Activated CD8-positive, alpha-beta T cell treated with anti-CD3 and anti-CD28 coated beads for 36 hours (primary cell): ENCODE measurements at regions not wholly inside any gene's neighbourhood (a gene's known extent, or its start where the extent isn't known, plus 50 kb on each side); places are given as distances from the start of the nearest gene placed in this dataset.

Source experiments
- ATAC-seq: fragments of 200-7000 bp; cut with Tn5 transposase; one replicate; pipeline ENCODE4 v1.10.0; 2021; ENCODE audit warnings: mild to moderate bottlenecking, moderate library complexity
- CTCF ChIA-PET: fragments of 350-600 bp; sonication (Branson Sonifier 250); formaldehyde crosslinking; loops from one replicate; lab custom pipeline; 2021; ENCODE audit warnings: antibody characterized with exemption; lab: Charles Lee
- POLR2A ChIA-PET: fragments of 350-600 bp; sonication (Branson Sonifier 250); formaldehyde crosslinking; loops from one replicate; lab custom pipeline; 2021; ENCODE audit warnings: antibody characterized with exemption; lab: Charles Lee
- DNase-seq: peaks from one replicate; pipeline ENCODE4 v3.0.0-alpha.2; 2020
- H3K27ac Mint-ChIP-seq: one replicate; pipeline ENCODE4 v1.8.0; 2021; ENCODE audit warnings: mild to moderate bottlenecking, mixed read lengths
- H3K27me3 Mint-ChIP-seq: one replicate; pipeline ENCODE4 v1.8.0; 2021; ENCODE audit warnings: mixed read lengths
- H3K36me3 Mint-ChIP-seq: one replicate; pipeline ENCODE4 v1.8.0; 2021; ENCODE audit warnings: low read depth, mixed read lengths
- H3K4me1 Mint-ChIP-seq: one replicate; pipeline ENCODE4 v1.8.0; 2021; ENCODE audit warnings: low read depth, mixed read lengths
- H3K4me3 Mint-ChIP-seq: one replicate; pipeline ENCODE4 v1.8.0; 2021; ENCODE audit warnings: mild to moderate bottlenecking, moderate library complexity, mixed read lengths
- H3K9me3 Mint-ChIP-seq: one replicate; pipeline ENCODE4 v1.8.0; 2021; ENCODE audit warnings: mixed read lengths
- intact Hi-C: fragments of 100-400 bp; cut with micrococcal nuclease; formaldehyde crosslinking; loops from one replicate; pipeline ENCODE4 v1.10.0; 2022
- TF ChIP-seq, protein P1 (sequence below): fragments of 200-600 bp; IDR thresholded peaks from one replicate; pipeline ENCODE4 v1.8.0; 2022; ENCODE audit warnings: antibody characterized with exemption, mild to moderate bottlenecking

DNA sequence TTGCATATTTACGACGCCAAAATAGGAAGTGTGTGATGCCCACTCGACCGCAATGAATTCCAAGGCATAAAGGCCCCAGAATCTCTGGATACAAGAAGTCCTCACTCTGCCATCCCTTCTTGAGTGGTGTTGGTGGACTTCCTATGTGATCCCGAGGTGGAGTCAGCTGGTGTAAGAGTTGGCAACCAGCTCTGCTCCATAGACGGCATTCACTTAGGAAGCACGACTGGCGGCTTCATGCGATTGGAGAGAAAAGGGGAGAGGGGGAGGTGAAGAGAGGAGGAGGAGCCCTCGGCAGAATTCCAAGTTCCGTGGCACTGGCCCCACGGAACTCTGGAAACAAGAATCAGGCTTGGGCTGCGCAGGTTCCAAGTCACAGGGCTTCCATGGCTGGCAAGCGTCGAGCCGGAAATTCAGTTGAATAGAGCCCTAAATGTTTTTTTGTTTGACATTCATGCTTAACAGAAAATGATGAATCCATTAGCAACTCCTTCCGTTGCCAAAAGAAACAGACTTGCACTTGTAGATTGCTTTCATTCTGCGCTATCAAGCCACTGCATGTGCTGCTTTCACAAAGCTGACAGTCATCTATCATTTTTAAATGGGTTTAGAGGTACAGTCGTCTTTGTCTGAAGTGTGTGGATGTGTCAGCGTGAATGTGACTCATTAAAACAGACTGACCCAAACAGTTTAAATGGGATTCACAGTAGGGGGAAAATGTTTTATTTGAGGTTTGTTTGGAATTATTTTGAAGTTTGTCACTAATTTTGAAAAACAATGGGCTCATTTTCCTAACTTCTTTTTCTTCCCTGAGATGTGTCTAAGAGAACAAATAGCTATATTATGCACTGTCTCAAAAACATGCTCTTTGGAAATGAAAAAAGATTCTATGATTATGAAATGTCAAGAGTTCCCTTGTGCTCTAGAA is 428.3 kb upstream of the ATP11B start:
- no peak for DNase-seq
- POLR2A ChIA-PET = no interaction called here
- no peak for ATAC-seq

DNA sequence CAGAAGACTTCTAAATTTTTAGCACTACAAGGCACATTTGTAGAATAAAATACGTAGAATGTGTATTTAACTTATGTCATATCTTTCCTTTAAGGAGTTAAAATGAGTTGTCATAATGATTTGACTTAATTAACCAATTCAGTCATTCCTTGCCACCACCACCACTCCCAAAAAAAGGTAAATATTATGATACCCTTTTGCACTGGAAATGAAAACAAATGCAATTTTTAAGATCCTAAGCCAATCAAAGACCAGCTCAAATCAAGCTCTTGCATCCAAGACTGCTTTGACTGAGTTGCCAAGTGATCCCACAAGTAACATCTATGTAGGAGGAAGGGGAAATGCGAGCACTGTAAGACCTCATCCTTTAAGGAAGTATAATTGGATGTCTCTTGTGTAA is 426.6 kb upstream of the ATP11B start:
- DNase-seq (no peak), ATAC-seq (no peak)
- POLR2A ChIA-PET = no interaction called here
- CTCF ChIA-PET = no interaction called here
- Mint-ChIP-seq H3K27me3 (no peaks in the 10 kb centered on the region), H3K4me1 (no peaks in the 10 kb centered on the region), H3K4me3 (no peak overlapping the region), H3K9me3 (no peaks in the 10 kb centered on the region), H3K27ac (no peak overlapping the region), H3K36me3 (no peaks in the 10 kb centered on the region)
- intact Hi-C loops = no loop called here
- TF ChIP-seq, protein P1, sequence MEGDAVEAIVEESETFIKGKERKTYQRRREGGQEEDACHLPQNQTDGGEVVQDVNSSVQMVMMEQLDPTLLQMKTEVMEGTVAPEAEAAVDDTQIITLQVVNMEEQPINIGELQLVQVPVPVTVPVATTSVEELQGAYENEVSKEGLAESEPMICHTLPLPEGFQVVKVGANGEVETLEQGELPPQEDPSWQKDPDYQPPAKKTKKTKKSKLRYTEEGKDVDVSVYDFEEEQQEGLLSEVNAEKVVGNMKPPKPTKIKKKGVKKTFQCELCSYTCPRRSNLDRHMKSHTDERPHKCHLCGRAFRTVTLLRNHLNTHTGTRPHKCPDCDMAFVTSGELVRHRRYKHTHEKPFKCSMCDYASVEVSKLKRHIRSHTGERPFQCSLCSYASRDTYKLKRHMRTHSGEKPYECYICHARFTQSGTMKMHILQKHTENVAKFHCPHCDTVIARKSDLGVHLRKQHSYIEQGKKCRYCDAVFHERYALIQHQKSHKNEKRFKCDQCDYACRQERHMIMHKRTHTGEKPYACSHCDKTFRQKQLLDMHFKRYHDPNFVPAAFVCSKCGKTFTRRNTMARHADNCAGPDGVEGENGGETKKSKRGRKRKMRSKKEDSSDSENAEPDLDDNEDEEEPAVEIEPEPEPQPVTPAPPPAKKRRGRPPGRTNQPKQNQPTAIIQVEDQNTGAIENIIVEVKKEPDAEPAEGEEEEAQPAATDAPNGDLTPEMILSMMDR = no peak

More for the DNA sequence above, 428.3 kb upstream of the ATP11B start:
- no peak overlapping the region for H3K4me3 Mint-ChIP-seq
- TF ChIP-seq, protein P1 = no peak
- no peaks in the 10 kb centered on the region for H3K9me3 Mint-ChIP-seq
- H3K27ac Mint-ChIP-seq = no peak overlapping the region
- H3K36me3 Mint-ChIP-seq = no peaks in the 10 kb centered on the region
- intact Hi-C loops = no loop called here
- H3K4me1 Mint-ChIP-seq = no peaks in the 10 kb centered on the region
- no peaks in the 10 kb centered on the region for H3K27me3 Mint-ChIP-seq
- CTCF ChIA-PET = no interaction called here

DNA sequence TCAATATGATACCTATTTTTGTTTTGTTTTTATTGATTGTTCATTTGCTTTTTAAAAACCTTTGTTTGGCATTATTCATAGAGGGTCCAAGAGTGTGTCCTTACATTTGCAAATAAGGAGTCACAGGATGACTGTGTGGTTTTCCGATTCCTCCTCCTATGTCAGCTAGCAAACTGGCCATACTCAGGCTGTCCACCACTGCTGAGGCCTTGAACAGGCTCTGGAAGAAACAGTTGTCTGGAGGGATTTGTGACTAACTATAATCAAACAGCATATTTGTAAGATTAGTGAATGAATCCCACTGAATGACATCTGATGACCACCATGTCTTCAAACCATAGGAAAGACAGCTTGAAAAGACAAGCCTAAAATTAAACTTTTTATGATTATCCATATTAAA is 423.4 kb upstream of the ATP11B start:
- H3K27ac Mint-ChIP-seq = no peak overlapping the region
- intact Hi-C loops = no loop called here
- no peak for ATAC-seq
- no peaks in the 10 kb centered on the region for H3K27me3 Mint-ChIP-seq
- POLR2A ChIA-PET = no interaction called here
- no peak overlapping the region for H3K4me3 Mint-ChIP-seq
- H3K9me3 Mint-ChIP-seq = peaks cover 2% of the 10 kb centered on the region
- H3K36me3 Mint-ChIP-seq = no peaks in the 10 kb centered on the region
- TF ChIP-seq, protein P1 = no peak
- DNase-seq = no peak
- CTCF ChIA-PET = no interaction called here
- H3K4me1 Mint-ChIP-seq = no peaks in the 10 kb centered on the region

DNA sequence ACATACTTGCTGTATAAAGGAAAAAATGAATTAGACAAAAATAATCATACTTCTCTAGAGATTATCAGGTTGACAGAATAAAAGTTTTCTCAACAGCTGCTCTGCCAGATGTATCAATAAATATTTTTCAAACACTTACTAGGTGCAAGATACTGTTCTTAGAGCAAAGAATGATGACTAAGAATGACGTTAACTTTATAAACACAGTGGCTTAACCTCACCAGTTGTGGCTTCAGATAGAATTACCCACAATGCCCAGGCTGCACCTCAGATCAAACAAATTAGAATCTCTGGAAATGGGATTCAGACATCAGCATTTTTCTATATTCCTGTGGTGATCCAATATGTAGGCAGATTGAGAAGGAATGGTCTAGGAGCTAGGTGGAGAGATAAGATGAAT is 422.4 kb upstream of the ATP11B start:
- DNase-seq (no peak), ATAC-seq (no peak)
- no peaks in the 10 kb centered on the region for H3K36me3 Mint-ChIP-seq
- intact Hi-C loops = no loop called here
- POLR2A ChIA-PET = no interaction called here
- H3K9me3 Mint-ChIP-seq = peaks cover 2% of the 10 kb centered on the region
- no peak overlapping the region for H3K4me3 Mint-ChIP-seq
- no peaks in the 10 kb centered on the region for H3K27me3 Mint-ChIP-seq
- TF ChIP-seq, protein P1 = no peak
- H3K4me1 Mint-ChIP-seq = no peaks in the 10 kb centered on the region
- H3K27ac Mint-ChIP-seq = no peak overlapping the region
- CTCF ChIA-PET = no interaction called here

DNA sequence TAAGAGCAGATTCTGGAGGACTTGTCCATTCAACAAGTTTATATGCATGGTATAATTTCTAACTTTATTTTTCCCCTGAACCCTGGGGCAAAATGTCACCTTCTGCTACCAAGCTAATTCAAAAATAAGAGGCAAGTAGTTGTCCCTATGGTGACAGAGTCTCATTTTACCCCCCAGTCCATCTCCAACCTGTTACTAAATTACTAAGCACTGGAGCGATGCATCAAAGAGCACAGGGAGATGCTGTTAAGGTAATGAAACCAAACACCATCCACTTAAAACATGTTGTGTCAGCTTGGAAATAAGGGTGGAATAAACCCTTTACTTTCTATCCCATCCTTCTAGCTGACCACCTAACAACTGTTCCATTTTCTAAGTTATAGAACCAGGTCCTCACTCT is 417.4 kb upstream of the ATP11B start:
- Mint-ChIP-seq H3K36me3 (no peaks in the 10 kb centered on the region), H3K27me3 (no peaks in the 10 kb centered on the region), H3K27ac (no peak overlapping the region), H3K4me3 (no peak overlapping the region), H3K4me1 (no peaks in the 10 kb centered on the region), H3K9me3 (peaks cover 2% of the 10 kb centered on the region)
- TF ChIP-seq, protein P1 = no peak
- ATAC-seq (no peak), DNase-seq (no peak)
- intact Hi-C loops = no loop called here
- POLR2A ChIA-PET = no interaction called here
- CTCF ChIA-PET = no interaction called here
